GM12801 (cell line): ENCODE measurements at regions not wholly inside any gene's neighbourhood (a gene's known extent, or its start where the extent isn't known, plus 50 kb on each side); places are given as distances from the start of the nearest gene placed in this dataset.

Experiments used
- CTCF ChIP-seq: IDR thresholded peaks from one replicate; pipeline ENCODE4 v1.5.1; 2011; ENCODE audit warnings: control low read depth; ENCODE audit not compliant: insufficient read length; ENCODE audit errors: extremely low read depth

GRCh38 chr15:36502509-36502908, 76.9 kb upstream of the CDIN1 start:
- no peak for TF ChIP-seq CTCF

- no peak for TF ChIP-seq CTCF
Measured at GRCh38 chr15:36506733-36507356, 72.6 kb upstream of the CDIN1 start.

- no peak for TF ChIP-seq CTCF
Measured at GRCh38 chr15:36507458-36507857, 72.0 kb upstream of the CDIN1 start.

GRCh38 chr15:36511594-36511993, 67.8 kb upstream of the CDIN1 start:
- TF ChIP-seq CTCF: no peak

- TF ChIP-seq CTCF: no peak
Measured at GRCh38 chr15:36517758-36518157, 61.7 kb upstream of the CDIN1 start.

GRCh38 chr15:36519067-36519466, 60.4 kb upstream of the CDIN1 start:
- TF ChIP-seq CTCF: no peak

- TF ChIP-seq CTCF: no peak
Measured at GRCh38 chr15:36525430-36525829, 54.0 kb upstream of the CDIN1 start.
